Osteocyte (in vitro differentiated cells): ENCODE measurements at regions not wholly inside any gene's neighbourhood (a gene's known extent, or its start where the extent isn't known, plus 50 kb on each side); places are given as distances from the start of the nearest gene placed in this dataset.

Experiments used
- DNase-seq: peaks from one replicate; pipeline ENCODE4 v3.0.0; 2021; ENCODE audit warnings: mixed read lengths; ENCODE audit not compliant: unreplicated experiment; ENCODE audit errors: extremely low spot score
- H3K27ac Mint-ChIP-seq: one replicate; pipeline ENCODE4 v1.8.0; 2021; ENCODE audit warnings: mild to moderate bottlenecking, mixed read lengths; ENCODE audit not compliant: unreplicated experiment
- H3K27me3 Mint-ChIP-seq: one replicate; pipeline ENCODE4 v1.8.0; 2021; ENCODE audit warnings: mixed read lengths; ENCODE audit not compliant: unreplicated experiment
- H3K36me3 Mint-ChIP-seq: one replicate; pipeline ENCODE4 v1.8.0; 2021; ENCODE audit warnings: mixed read lengths; ENCODE audit not compliant: unreplicated experiment
- H3K4me1 Mint-ChIP-seq: one replicate; pipeline ENCODE4 v1.8.0; 2021; ENCODE audit warnings: mixed read lengths; ENCODE audit not compliant: unreplicated experiment
- H3K4me3 Mint-ChIP-seq: one replicate; pipeline ENCODE4 v1.8.0; 2021; ENCODE audit warnings: mild to moderate bottlenecking, moderate library complexity, mixed read lengths; ENCODE audit not compliant: unreplicated experiment
- H3K9me3 Mint-ChIP-seq: one replicate; pipeline ENCODE4 v1.8.0; 2021; ENCODE audit warnings: mixed read lengths; ENCODE audit not compliant: unreplicated experiment
- CTCF ChIP-seq: fragments of 200-600 bp; sonication (generic); IDR thresholded peaks from 2 replicates; pipeline ENCODE4 v1.5.0; 2021; ENCODE audit warnings: antibody characterized with exemption, mild to moderate bottlenecking, moderate library complexity

GRCh38 chr10:47053081-47053798, 142.0 kb downstream of the PTPN20 start:
- H3K27me3 Mint-ChIP-seq = peaks cover 5% of the 10 kb centered on the region
- no peaks in the 10 kb centered on the region for H3K9me3 Mint-ChIP-seq
- no peak overlapping the region for H3K4me3 Mint-ChIP-seq
- no peak for TF ChIP-seq CTCF
- no peaks in the 10 kb centered on the region for H3K36me3 Mint-ChIP-seq
- no peaks in the 10 kb centered on the region for H3K4me1 Mint-ChIP-seq
- no peak overlapping the region for H3K27ac Mint-ChIP-seq
- DNase-seq = peak; percentile 59

- peak; percentile 62 for DNase-seq
- no peak overlapping the region for H3K27ac Mint-ChIP-seq
- no peak for TF ChIP-seq CTCF
- H3K27me3 Mint-ChIP-seq = peaks cover 5% of the 10 kb centered on the region
- H3K4me3 Mint-ChIP-seq = no peak overlapping the region
- H3K9me3 Mint-ChIP-seq = no peaks in the 10 kb centered on the region
- no peaks in the 10 kb centered on the region for H3K4me1 Mint-ChIP-seq
- no peaks in the 10 kb centered on the region for H3K36me3 Mint-ChIP-seq
Observed at GRCh38 chr10:47054974-47055373, 143.7 kb downstream of the PTPN20 start.

GRCh38 chr10:47055386-47056246, 144.4 kb downstream of the PTPN20 start:
- Mint-ChIP-seq H3K27ac (no peak overlapping the region), H3K9me3 (no peaks in the 10 kb centered on the region), H3K4me1 (no peaks in the 10 kb centered on the region), H3K27me3 (peaks cover 5% of the 10 kb centered on the region), H3K4me3 (no peak overlapping the region), H3K36me3 (no peaks in the 10 kb centered on the region)
- peak; percentile 73 for DNase-seq
- no peak for TF ChIP-seq CTCF

- H3K36me3 Mint-ChIP-seq = no peaks in the 10 kb centered on the region
- no peak overlapping the region for H3K27ac Mint-ChIP-seq
- no peaks in the 10 kb centered on the region for H3K9me3 Mint-ChIP-seq
- peaks cover 7% of the 10 kb centered on the region for H3K27me3 Mint-ChIP-seq
- no peak for DNase-seq
- TF ChIP-seq CTCF = no peak
- no peak overlapping the region for H3K4me3 Mint-ChIP-seq
- no peaks in the 10 kb centered on the region for H3K4me1 Mint-ChIP-seq
Observed at GRCh38 chr10:47056247-47056510, 145.0 kb downstream of the PTPN20 start.

- Mint-ChIP-seq H3K27ac (no peak overlapping the region), H3K36me3 (no peaks in the 10 kb centered on the region), H3K9me3 (no peaks in the 10 kb centered on the region), H3K4me3 (no peak overlapping the region), H3K27me3 (peaks cover 10% of the 10 kb centered on the region), H3K4me1 (no peaks in the 10 kb centered on the region)
- peak; percentile 69 for DNase-seq
- no peak for TF ChIP-seq CTCF
Observed at GRCh38 chr10:47057471-47057870, 146.2 kb downstream of the PTPN20 start.
